ENCODE measurements at regions not wholly inside any gene's neighbourhood (a gene's known extent, or its start where the extent isn't known, plus 50 kb on each side); places are given as distances from the start of the nearest gene placed in this dataset.
A peak's percentile ranks its signal among the peaks of the same experiment; 100 is the strongest.

GRCh38 chrX:39688576-39689375 is 409.0 kb downstream of the BCOR start (continued):
- no peak for TF ChIP-seq CLOCK (CRISPR knock-in tag; IDR thresholded peaks at IDR 0.05; ENCODE audit: borderline replicate concordance)
- TF ChIP-seq MXI1 (IDR thresholded peaks at IDR 0.05; ENCODE audit: low read depth, low read length): no peak
- TF ChIP-seq L3MBTL2 (IDR thresholded peaks at IDR 0.05): peak; percentile 99
- no peak for TF ChIP-seq ZBED1 (IDR thresholded peaks at IDR 0.05)
- no peak for TF ChIP-seq ZNF280B (CRISPR knock-in tag; IDR thresholded peaks at IDR 0.05)
- TF ChIP-seq FOXA3 (CRISPR knock-in tag; conservative IDR thresholded peaks at IDR 0.05 in 1 of 2, IDR thresholded peaks at IDR 0.05 in 1 of 2): no peak
- TF ChIP-seq MGA (IDR thresholded peaks at IDR 0.05): peak; percentile 98
